ENCODE measurements at regions not wholly inside any gene's neighbourhood (a gene's known extent, or its start where the extent isn't known, plus 50 kb on each side); places are given as distances from the start of the nearest gene placed in this dataset.

DNA sequence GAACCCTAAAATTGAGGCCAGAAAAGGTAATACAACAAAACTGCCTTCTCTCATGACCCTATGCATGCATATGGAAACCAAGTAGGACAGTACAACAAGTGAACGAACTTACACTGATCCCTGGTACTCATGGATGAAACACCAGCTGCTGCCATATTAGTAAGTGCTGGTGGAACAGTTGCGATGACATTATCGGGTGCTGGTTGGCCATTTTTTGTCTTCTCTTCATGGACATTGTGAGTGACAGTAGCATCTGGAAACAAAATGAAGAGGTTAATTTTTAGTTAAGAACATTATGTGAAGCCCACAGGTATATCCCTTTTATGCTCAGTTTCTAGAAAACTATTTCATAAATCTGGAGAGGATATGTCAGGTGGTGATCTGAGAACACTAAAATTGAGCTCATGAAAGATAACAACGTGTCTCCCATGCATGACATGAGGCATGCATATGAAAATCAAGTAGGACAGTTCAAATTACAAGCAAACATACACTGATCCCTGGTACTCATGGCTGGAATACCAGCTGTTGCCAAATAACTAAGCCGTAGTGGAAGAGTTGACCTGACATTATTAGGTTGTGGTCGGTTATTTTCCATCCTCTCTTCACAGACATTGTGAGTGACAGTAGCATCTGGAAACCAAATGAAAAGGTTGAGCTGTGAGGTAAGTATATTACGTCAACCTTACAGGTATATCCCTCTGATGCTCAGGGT is 74.2 kb upstream of the CT45A1 start:
- TF ChIP-seq, protein P1, sequence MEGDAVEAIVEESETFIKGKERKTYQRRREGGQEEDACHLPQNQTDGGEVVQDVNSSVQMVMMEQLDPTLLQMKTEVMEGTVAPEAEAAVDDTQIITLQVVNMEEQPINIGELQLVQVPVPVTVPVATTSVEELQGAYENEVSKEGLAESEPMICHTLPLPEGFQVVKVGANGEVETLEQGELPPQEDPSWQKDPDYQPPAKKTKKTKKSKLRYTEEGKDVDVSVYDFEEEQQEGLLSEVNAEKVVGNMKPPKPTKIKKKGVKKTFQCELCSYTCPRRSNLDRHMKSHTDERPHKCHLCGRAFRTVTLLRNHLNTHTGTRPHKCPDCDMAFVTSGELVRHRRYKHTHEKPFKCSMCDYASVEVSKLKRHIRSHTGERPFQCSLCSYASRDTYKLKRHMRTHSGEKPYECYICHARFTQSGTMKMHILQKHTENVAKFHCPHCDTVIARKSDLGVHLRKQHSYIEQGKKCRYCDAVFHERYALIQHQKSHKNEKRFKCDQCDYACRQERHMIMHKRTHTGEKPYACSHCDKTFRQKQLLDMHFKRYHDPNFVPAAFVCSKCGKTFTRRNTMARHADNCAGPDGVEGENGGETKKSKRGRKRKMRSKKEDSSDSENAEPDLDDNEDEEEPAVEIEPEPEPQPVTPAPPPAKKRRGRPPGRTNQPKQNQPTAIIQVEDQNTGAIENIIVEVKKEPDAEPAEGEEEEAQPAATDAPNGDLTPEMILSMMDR (IDR thresholded peaks at IDR 0.05): no peak
- TF ChIP-seq POLR2AphosphoS5 (IDR thresholded peaks at IDR 0.05; ENCODE audit: low read depth, low read length) (no peak), TCF7L2 (IDR thresholded peaks at IDR 0.05; ENCODE audit: low read depth, low read length) (no peak)
